OCI-LY1 (cell line): ENCODE measurements at regions not wholly inside any gene's neighbourhood (a gene's known extent, or its start where the extent isn't known, plus 50 kb on each side); places are given as distances from the start of the nearest gene placed in this dataset.
"Not testable (repeated sequence)": the region's sequence is repeated elsewhere in the genome, so short reads cannot be mapped to it uniquely, and the experiment has no call there.

Source experiments
- CTCF ChIP-seq: fragments of 200-600 bp; sonication (generic), shearing (Covaris generic); IDR thresholded peaks from 2 replicates; pipeline ENCODE4 v1.5.1; 2017; ENCODE audit warnings: mild to moderate bottlenecking, antibody characterized with exemption, low read length, moderate library complexity, mixed read lengths
- EZH2 ChIP-seq: fragments of 200-600 bp; sonication (generic), shearing (Covaris generic); IDR thresholded peaks from 2 replicates; pipeline ENCODE4 v1.8.0; 2017; ENCODE audit warnings: borderline replicate concordance, mixed run types, mild to moderate bottlenecking, antibody characterized with exemption, low read length, moderate library complexity, mixed read lengths

DNA sequence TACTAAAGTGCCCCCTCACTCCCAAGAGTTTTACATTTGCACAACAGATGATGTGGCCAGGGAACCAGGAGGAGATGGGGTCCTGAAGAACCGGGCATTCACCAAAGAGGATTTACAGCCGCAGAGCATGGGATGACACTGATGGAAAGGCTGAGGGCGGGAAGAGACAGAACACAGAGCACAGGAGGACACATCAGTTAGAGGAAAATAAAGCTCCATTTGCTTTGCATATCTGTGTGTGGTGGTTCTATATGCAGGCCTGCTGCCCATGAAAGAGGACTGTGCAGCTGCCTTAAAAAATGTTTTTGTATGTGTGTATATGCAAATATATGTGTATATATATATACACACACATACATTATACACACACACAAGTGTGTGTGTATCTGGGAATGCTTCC is 320.8 kb upstream of the CHRNA7 start:
- TF ChIP-seq CTCF, EZH2: not testable (repeated sequence)
